ENCODE measurements at regions not wholly inside any gene's neighbourhood (a gene's known extent, or its start where the extent isn't known, plus 50 kb on each side); places are given as distances from the start of the nearest gene placed in this dataset.
"Not testable (repeated sequence)": the region's sequence is repeated elsewhere in the genome, so short reads cannot be mapped to it uniquely, and the experiment has no call there.

DNA sequence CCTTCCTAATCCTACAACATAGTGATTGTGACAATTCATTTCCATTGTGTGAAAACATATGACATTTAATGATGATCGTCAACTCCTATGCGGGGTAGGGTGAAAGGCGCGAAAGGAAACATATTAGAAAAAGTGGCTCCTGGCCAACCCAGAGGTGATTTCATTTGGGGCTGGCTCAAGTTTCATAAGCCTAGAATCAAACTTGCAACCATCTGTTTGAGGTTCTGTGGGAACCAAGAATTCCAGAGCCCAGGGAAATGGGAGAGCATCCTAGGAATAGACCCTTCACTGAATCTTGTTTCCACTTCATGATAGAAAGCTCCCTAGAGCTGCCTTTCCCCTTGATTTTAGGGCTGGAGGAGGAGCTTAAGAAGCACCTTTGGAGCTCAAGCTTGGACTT is 101.3 kb upstream of the EGFL6 start:
- H3K27ac ChIP-seq: no peak overlapping the region
- TF ChIP-seq, protein P1, sequence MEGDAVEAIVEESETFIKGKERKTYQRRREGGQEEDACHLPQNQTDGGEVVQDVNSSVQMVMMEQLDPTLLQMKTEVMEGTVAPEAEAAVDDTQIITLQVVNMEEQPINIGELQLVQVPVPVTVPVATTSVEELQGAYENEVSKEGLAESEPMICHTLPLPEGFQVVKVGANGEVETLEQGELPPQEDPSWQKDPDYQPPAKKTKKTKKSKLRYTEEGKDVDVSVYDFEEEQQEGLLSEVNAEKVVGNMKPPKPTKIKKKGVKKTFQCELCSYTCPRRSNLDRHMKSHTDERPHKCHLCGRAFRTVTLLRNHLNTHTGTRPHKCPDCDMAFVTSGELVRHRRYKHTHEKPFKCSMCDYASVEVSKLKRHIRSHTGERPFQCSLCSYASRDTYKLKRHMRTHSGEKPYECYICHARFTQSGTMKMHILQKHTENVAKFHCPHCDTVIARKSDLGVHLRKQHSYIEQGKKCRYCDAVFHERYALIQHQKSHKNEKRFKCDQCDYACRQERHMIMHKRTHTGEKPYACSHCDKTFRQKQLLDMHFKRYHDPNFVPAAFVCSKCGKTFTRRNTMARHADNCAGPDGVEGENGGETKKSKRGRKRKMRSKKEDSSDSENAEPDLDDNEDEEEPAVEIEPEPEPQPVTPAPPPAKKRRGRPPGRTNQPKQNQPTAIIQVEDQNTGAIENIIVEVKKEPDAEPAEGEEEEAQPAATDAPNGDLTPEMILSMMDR (conservative IDR thresholded peaks at IDR 0.05): no peak

DNA sequence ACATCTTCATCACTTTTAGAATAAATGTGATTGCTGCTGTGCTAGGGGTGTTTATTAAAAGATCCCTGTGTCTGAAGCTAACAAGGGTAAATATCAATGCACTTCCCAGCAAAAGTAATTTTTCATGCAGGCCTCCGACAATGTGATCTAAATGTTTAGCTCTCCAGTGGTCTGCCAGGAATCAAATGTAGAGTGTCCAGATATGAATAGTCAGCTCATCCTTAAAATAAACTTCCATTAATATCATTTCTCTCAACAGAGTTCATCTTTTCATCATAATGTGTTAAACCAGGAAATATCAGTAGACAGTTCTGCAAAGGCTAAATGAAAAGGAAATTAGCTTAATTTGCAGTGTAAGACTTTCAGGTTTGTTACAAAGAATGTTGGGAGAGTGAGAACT is 102.2 kb upstream of the EGFL6 start:
- no peak overlapping the region for H3K27ac ChIP-seq

DNA sequence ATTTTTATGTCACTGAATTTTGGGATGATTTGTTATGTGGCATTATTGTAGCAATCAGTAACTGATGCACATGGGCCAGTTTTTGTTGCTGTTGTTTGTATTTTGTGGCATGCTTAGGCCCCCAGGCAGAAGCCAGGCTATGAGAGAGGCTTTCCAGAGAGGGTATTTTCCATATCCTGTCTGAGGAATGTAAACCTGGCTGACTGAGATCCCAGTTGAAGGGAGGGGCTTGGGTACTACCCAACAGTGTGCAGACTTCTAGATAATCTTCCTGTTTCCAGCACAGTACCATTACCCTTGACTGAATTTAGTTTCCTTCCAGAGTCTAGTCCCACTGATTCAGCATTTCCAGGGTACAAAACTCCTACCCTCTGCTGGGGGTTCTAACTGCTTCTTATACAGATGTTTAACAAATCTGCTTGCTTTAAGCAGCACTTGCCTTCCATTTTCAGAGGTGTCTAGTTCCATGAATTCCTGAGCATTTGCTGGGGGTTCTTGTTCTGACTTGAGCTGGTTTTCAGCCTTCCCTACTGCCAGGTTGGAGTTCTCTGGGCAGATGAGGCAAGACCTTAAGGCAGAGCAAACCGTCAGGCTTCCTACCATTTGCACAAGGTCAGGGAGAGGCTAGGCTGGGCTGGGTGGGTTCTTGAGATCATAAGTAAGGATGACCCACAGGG is 104.7 kb upstream of the EGFL6 start:
- no peak overlapping the region for H3K27ac ChIP-seq
- TF ChIP-seq, protein P1 (conservative IDR thresholded peaks at IDR 0.05): no peak

More for the DNA sequence above, 102.2 kb upstream of the EGFL6 start:
- TF ChIP-seq, protein P1 (conservative IDR thresholded peaks at IDR 0.05): no peak

DNA sequence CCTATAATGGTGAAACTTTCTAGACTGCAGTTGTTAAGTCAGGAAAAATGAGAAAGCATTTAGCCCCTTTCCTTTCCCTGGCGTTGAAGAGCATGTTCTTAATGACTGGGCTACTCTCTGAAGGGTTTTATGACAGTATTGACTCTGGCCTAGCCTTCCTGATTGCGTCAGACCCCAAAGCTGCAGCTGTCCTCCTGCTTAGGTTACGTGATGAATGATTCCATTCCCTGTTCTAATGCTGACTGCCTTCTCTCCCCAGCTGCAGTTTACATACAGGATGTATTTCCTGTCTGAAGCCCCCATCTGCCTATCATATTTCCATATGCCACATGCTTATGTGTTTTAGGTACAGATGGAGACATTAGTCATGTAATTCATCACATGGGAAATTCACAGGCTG is 105.8 kb upstream of the EGFL6 start:
- H3K27ac ChIP-seq: no peak overlapping the region

DNA sequence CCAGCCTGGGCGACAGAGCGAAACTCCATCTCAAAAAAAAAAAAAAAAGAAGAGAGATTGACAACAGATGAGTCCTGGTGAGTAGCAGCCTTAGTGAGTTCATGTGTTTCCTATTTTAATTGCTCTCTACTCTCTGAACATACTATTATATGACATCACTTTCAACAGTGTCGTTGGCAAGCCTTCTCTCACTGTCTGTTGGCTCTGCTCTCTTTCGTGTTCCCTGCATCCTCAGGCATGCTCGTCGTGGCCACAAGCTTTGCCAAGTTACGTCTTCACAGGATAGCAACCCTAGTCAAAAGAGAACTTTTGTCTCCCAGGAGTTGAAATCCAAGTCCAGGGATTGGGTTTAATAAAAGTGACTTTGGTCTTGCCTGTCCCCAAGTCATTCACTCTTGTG is 117.1 kb upstream of the EGFL6 start:
- TF ChIP-seq, protein P1 (conservative IDR thresholded peaks at IDR 0.05): no peak
- no peak overlapping the region for H3K27ac ChIP-seq

More for the DNA sequence above, 105.8 kb upstream of the EGFL6 start:
- TF ChIP-seq, protein P1 (conservative IDR thresholded peaks at IDR 0.05): no peak

DNA sequence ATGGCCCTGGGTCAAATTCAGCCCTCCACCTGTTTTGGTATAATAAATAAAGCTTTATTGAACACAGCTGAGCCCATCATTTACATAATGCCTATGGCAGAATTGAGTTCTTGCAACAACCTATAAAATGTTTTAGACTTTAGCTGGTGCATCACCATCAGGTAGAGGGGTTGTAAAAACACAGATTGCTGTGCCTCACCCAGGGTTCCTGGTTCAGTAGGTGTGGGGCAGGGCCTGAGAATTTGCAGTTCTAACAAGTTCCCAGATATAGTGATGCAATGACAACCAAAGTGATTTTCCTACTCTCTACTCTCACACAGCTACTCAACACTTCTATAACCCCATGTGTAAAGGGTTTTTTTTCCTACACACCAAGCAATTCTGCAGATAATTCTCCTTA is 120.0 kb upstream of the EGFL6 start:
- TF ChIP-seq, protein P1 (conservative IDR thresholded peaks at IDR 0.05): no peak

DNA sequence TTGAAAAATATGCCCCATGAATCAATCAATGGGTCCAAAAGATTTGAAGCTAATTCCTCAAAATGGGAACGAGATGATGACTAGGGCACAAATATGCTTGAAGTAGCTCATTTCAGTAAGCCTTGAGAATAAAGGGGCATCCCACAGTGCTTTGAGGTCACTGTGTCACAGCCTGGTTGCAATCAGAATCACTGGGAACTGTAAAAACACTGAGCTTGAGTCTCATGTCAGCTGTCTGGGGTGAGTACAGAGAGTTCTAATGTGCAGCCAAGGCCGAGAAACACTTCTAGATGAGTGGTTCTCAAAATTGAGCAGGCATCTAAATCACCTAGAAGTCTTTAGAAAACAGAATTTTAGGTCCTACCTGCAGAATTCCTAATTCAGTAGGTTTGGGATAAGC is 120.5 kb upstream of the EGFL6 start:
- TF ChIP-seq, protein P1 (conservative IDR thresholded peaks at IDR 0.05): no peak
- no peak overlapping the region for H3K27ac ChIP-seq

More for the DNA sequence above, 120.0 kb upstream of the EGFL6 start:
- no peak overlapping the region for H3K27ac ChIP-seq

DNA sequence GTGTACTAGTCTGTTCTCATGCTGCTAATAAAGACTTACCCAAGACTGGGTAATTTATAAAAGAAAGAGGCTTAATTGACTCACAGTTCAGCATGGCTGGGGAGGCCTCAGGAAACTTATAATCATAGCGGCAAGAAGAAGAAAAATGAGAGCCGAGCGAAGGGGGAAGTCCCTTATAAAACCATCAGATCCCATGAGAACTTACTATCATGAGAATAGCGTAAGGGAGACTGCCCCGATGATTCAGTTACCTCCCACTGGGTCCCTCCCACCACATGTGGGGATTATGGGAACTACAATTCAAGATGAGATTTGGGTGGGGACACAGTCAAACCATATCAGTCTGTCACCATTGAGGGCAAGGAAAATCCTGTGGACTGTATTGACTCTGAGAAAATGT is 121.8 kb upstream of the ATXN3L start:
- H3K27ac ChIP-seq: not testable (repeated sequence)

Measured in VCaP (cell line).